ENCODE measurements at regions not wholly inside any gene's neighbourhood (a gene's known extent, or its start where the extent isn't known, plus 50 kb on each side); places are given as distances from the start of the nearest gene placed in this dataset.

GRCh38 chr12:125272383-125272933, 207.2 kb downstream of the AACS start:
- DNase-seq: no peak

DNA sequence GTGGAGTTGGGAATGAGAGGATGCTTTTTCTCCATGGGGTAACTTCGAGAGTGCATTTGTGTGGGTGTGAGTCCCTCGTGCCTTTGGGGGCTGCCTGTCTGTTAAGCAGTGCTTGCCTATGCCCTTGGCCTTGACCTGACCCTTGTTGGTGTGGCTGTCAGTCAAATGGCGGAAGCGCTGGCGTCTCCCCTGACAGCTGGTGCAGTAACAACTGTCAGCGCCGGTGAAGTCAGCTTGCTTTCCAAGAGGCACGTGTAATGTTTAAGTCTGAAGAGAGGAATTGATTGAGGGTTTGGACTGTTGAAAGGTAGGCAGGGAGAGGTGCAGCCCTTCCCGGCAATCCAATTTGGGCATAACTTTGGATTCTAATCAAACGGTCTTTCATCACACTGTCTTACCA, 211.3 kb downstream of the AACS start:
- no peak for DNase-seq

DNA sequence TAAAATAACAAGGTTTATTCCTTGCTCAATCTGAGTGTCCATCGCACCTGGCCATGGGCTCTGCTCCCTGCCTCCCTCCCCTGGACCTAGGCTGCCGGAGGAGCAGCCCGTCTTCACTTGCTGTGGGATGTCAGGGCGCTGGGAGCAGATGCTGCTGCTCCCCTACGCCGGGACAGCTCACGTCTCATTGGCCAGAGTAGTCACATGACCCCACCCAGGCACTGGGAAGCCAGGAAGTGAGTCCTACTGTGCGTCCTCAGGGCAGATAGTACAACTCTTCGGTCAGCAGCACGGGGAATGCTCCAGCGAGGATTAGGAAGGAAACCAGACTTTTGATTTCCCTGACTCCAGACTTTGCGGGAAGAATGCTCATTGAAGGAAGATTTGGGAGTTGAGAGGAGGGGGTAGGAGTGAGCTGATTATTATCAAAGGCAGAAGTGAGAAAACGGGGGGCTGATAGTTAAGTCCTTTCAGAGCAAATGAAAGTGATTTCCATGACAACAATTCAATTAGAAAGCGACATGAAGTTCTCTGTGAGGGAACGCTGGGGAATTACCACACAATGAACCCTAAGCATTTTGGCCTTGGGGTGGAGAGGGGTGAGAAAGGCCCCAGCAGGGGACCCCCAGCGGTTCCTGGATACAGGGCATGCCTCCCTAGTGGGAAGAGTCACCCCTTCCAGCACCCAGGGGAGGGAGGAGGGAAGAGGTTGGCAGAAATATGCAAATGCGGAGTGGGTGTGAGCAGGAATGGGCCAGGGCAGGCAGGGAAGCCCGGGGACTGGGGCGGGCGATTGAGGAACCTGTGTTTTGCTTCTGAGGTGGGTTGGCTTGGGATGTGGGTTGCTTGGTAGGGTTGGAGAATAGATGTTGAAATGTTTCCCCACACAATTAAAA, 215.5 kb downstream of the AACS start:
- no peak for DNase-seq

GRCh38 chr12:125282921-125283320, 217.7 kb downstream of the AACS start:
- DNase-seq: no peak

DNA sequence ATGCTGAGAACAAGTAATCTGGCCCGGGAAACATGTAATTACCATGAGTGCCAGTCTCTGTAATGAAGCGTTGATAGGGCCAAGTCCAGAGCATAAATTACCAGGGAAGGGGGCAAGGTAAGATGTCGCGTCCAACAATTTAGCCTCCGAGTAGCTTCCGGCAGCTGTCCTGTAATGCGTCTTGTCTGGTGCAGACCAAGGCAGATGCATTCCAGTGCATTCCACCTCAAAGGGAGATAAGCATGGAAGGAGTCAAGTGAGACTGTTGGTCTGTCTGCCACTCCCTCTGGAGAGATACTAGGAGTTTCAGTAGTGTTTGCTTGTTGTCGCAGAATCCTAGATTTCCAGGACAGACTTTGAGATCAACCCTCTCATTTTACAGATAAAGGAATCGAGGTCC, 218.3 kb downstream of the AACS start:
- no peak for DNase-seq

DNA sequence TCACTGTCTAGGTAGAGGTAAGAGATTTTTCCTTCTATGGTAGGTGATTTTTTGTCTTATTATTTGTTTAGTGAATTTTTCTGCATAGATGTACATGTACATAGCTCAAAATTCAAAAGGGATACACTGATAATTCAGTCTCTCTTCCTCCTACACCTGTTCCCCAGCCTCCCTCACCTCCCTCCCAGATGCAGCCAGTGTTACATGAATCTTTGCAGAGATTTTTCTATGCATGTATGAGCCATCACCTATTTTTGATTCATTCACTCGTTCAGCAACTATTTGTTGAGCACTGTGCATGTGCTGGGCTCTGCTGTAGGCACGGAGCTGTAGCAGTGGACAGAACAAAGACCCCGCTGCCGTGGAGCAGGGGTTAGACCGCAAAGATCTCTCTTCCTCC, 218.9 kb downstream of the AACS start:
- no peak for DNase-seq

GRCh38 chr12:125284945-125285685, 219.9 kb downstream of the AACS start:
- no peak for DNase-seq

GRCh38 chr12:125286005-125286727, 220.9 kb downstream of the AACS start:
- DNase-seq: no peak

DNA sequence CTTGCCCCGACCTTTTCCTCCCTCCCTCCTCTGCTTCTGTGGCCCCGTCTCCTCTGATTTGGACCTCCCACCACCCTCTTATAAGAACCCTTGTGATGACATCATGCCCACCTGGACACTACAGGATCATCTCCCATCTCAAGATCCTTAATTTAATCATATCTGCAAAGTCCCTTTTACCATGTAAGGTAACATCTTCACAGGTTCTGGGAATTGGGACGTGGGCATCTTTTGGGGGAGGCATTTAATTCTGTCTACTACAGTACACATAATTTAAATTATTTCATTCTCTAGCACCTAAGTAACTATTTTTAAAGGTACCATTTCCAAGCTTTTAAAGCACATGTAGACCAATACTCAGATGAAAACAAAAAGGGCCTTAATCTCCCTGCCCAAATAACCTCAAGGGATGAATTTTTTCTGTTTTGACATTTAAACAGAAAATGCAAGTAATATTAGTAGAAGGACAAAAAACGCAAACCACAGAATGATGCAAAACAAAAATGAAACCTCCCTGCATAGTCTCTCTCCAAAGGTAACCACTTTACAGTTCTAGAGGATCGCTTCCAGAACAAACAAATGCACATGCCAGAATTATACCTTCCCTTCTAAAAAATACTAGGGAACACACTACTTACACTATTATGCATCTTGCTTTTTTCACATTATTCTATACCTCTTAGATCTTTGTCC, 222.1 kb downstream of the AACS start:
- DNase-seq: no peak

- DNase-seq: no peak
Observed at GRCh38 chr12:125288931-125289928, 224.0 kb downstream of the AACS start.

GRCh38 chr12:125289970-125290369, 224.7 kb downstream of the AACS start:
- no peak for DNase-seq

GRCh38 chr12:125292700-125293099, 227.5 kb downstream of the AACS start:
- DNase-seq: no peak

- no peak for DNase-seq
Observed at GRCh38 chr12:125295550-125295949, 230.3 kb downstream of the AACS start.

DNA sequence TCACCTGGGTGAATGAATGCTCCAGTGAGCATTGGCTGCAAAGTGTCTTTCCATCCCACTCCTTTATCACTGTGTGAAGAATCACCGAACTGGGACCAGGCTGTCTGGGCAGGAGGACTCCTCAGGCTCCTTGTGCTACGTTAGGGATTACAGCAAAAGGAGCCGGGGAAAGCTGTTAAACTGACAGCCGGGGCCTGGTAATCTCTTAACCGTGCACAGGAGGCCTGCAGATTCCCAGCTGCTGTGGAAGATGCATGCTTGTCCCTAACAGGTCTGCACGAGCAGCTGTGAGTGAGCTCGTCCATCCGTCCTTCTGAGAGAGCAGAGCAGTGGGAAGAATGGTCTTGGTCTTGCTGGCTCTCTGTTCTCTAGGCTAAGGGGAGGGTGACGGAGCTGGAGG, 231.5 kb downstream of the AACS start:
- DNase-seq: no peak

GRCh38 chr12:125299840-125300239, 234.6 kb downstream of the AACS start:
- no peak for DNase-seq

DNA sequence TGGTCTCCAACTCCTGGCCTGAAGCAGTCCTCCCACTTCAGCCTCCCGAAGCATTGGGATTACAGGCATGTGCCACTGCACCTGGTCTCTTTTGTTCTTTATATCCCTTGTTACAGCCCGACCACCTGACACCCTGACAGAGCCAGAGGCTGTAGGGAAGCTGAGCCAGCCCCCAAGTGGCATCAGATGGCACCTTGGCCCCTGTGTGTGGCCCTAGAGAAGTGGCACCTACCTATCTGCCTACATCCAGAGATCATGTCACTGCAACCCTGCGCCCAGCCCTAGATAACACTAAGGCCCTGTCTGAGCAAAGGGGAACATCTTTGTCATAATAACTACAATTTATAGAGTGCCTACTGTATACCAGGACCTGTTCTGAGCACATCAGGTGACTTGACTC, 235.0 kb downstream of the AACS start:
- DNase-seq: no peak

GRCh38 chr12:125303337-125303736, 238.1 kb downstream of the AACS start:
- DNase-seq: no peak

DNA sequence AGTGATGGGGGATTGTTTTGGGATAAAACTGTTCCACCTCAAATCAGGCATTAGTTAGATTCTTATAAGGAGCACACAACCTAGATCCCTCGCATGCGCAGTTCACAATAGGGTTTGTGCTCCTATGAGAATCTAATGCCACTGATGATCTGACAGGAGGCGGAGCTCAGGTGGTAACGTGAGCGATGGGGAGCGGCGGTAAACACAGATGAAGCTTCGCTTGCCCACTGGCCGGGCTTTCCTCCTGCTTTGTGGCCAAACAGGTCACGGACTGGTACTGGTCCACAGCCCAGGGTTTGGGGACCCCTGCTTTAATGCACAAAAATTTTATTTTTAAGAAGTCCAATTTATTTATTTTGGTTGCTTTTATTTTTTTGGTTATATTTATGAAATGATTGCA, 238.8 kb downstream of the AACS start:
- DNase-seq: no peak

GRCh38 chr12:125305231-125305630, 240.0 kb downstream of the AACS start:
- no peak for DNase-seq

GRCh38 chr12:125310461-125310860, 245.2 kb downstream of the AACS start:
- no peak for DNase-seq

GRCh38 chr12:125311050-125311449, 245.8 kb downstream of the AACS start:
- DNase-seq: no peak

Data from amniotic stem cell (primary cell).